22Rv1 (cell line): ENCODE measurements at regions not wholly inside any gene's neighbourhood (a gene's known extent, or its start where the extent isn't known, plus 50 kb on each side); places are given as distances from the start of the nearest gene placed in this dataset.

Source experiments
- H3K27ac ChIP-seq: fragments of 450-650 bp; 2 replicates; pipeline ENCODE4 v1.5.1; 2017
- ZFX ChIP-seq: fragments of 450-650 bp; IDR thresholded peaks from 2 replicates; pipeline ENCODE4 v1.6.1; 2017; ENCODE audit warnings: antibody characterized with exemption, borderline replicate concordance
- TF ChIP-seq, protein P1 (sequence below): fragments of 450-650 bp; IDR thresholded peaks from 2 replicates; pipeline ENCODE4 v1.5.1; 2017; ENCODE audit warnings: mild to moderate bottlenecking

- H3K27ac ChIP-seq, result no peak overlapping the region
- TF ChIP-seq, protein P1, sequence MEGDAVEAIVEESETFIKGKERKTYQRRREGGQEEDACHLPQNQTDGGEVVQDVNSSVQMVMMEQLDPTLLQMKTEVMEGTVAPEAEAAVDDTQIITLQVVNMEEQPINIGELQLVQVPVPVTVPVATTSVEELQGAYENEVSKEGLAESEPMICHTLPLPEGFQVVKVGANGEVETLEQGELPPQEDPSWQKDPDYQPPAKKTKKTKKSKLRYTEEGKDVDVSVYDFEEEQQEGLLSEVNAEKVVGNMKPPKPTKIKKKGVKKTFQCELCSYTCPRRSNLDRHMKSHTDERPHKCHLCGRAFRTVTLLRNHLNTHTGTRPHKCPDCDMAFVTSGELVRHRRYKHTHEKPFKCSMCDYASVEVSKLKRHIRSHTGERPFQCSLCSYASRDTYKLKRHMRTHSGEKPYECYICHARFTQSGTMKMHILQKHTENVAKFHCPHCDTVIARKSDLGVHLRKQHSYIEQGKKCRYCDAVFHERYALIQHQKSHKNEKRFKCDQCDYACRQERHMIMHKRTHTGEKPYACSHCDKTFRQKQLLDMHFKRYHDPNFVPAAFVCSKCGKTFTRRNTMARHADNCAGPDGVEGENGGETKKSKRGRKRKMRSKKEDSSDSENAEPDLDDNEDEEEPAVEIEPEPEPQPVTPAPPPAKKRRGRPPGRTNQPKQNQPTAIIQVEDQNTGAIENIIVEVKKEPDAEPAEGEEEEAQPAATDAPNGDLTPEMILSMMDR, result no peak
- TF ChIP-seq ZFX, result no peak
These were observed 391.2 kb downstream of the NOVA1 start for GRCh38 chr14:26206640-26207039.

- TF ChIP-seq ZFX, result no peak
- TF ChIP-seq, protein P1, result no peak
These were observed 392.9 kb downstream of the NOVA1 start for GRCh38 chr14:26204728-26205479.

DNA sequence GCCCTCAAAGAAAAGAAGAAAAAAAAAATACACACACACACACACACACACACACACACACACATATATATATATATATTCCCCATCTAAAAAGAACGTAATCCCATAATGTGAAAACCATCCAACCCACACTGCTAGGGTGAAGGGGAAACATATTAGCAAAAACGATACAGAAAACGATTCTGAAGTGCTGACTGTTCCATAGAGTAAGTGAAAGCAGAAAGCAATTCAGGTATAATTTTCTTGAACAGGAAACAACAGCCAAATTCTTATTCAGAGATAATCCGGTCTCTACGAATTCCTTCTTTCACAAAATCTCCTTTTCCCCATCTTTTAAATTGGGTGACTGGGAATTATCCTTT lies 393.5 kb downstream of the NOVA1 start:
- TF ChIP-seq, protein P1, result no peak
- no peak for TF ChIP-seq ZFX
- no peak overlapping the region for H3K27ac ChIP-seq

More at GRCh38 chr14:26204728-26205479, 392.9 kb downstream of the NOVA1 start:
- H3K27ac ChIP-seq, result no peak overlapping the region

- no peak overlapping the region for H3K27ac ChIP-seq
- TF ChIP-seq, protein P1, result no peak
- no peak for TF ChIP-seq ZFX
These were observed 397.1 kb downstream of the NOVA1 start for GRCh38 chr14:26200687-26201086.

DNA sequence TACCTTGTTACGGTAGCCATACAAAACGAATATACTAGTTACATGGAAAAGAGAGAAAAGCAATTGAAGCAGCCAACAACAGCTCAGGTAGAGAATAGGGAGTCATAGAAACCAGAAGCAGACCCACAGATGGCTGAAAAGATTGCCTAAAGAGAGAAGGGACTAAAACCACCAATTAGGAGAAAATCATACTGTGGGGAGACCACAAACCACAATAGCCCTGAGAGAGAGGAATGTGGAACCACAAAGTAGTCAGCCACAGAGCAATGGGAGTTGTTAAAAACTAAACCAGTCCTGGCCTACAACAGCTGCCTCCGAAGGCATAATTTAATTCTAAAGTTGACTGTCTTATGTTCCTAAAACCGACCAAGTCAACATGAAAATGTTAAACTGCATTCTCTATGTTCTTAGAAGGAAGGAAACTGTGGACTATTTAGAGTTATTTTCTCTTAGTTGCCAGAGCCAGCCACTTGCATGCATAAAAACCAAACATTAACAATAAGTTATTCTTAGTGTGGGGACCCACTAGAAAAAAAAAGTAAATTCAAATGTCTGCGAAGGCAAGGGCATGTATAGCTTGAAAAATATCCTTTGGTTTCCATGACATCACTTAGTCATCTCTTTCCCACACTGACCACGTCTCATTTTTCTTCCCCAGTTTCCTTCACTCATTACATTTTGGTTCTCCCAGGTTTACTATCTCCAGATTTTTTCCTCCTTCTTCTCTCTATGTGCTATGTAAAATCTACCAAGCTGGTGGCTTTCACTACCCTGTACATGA lies 398.1 kb downstream of the NOVA1 start:
- no peak overlapping the region for H3K27ac ChIP-seq
- TF ChIP-seq, protein P1, result no peak
- no peak for TF ChIP-seq ZFX

DNA sequence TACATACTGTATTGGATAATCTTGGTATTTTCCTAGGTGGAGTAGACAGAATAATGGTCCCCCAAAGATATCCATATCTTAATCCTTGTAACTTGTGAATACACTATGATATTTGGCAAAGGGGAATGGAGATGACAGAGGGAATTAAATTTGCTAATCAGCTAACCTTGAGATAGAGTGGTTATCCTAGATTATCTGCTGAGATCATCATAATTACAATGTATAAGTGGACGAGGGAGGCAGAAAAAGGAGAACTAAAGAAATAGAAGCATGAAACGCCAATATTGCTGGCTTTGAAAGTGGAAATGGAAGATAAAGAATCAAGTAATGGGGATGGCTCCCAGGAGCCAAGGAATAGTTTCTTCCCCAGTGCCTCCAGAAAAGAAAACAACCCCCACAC lies 398.7 kb downstream of the NOVA1 start:
- no peak overlapping the region for H3K27ac ChIP-seq
- no peak for TF ChIP-seq ZFX
- TF ChIP-seq, protein P1, result no peak

DNA sequence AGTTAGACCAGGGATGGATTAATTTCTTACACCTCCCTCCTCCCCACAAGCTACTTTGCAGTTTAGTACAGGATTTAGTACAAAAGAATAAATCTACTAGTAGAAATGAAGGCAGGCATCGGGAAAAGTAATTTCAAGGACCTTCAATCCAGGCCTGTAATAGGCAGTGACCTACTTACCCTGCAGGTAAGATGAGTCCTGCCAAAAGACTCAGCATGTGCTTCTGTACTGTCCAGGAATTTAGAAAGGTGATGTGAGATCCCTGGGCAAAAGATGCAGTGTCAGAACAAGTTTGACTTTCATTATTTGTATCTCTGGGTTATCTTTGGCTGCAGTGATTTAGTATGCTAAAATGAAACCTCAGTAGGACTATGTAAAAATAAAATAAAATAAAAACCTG lies 403.0 kb downstream of the NOVA1 start:
- TF ChIP-seq, protein P1, result no peak
- no peak for TF ChIP-seq ZFX

More for the DNA sequence above, 403.0 kb downstream of the NOVA1 start:
- no peak overlapping the region for H3K27ac ChIP-seq
